Heart left ventricle (tissue), 13 donors: ENCODE measurements at regions not wholly inside any gene's neighbourhood (a gene's known extent, or its start where the extent isn't known, plus 50 kb on each side); places are given as distances from the start of the nearest gene placed in this dataset.

Experiments used
- CTCF ChIP-seq, 12 donors: fragments of 200-600 bp; sonication (generic) in 4 of 12; IDR thresholded peaks; one replicate each; pipeline versions ENCODE4 v1.5.0 to v1.8.0; 2018 to 2022; ENCODE audit warnings: antibody characterized with exemption in 12 of 12, mild to moderate bottlenecking in 5 of 12
- POLR2A ChIP-seq, 2 donors: fragments of 450-650 bp; IDR thresholded peaks; one replicate each; pipeline ENCODE4 v1.6.1; 2017; ENCODE audit warnings: antibody characterized with exemption in 2 of 2, mild to moderate bottlenecking in 2 of 2, moderate library complexity in 2 of 2
- donor health status: ischemic (EF 13 %, LVEDD 7.1; RV severe dilation, severe dysfunction).
- donor health status: DM: no; HTN: yes; CAD: no.
- donor health status: DM: no; HTN: no; CAD: no.
- donor health status: ischemic (EF 25% LVEDD 6.9; RV normal size, moderate dysfunction).
- donor health status: ischemic (EF 25% LVEDD 5.7; RV mildly dilated, moderate dysfunction).
- donor health status: ischemic (EF 35%, LVEDD 5.7; RV mildly dilated, moderate dysfunction).
- donor health status: nonischemic (EF 11% LVEDD 7.7; RV severe dilation, severe dysfunction).
- donor health status: DM: yes; HTN: yes; CAD: no.
- donor health status: PGD.
- donor health status: ischemic (EF 29% LVEDD 5.4; RV normal size, mild dysfunction).
- donor health status: nonischemic (EF 23%, LVEDD 6.1; RV moderate dilation, normal function).

GRCh38 chr16:76052725-76053124 lies 224.5 kb upstream of the CNTNAP4 start:
- TF ChIP-seq CTCF (IDR thresholded peaks at IDR 0.05) (no peak), POLR2A (IDR thresholded peaks at IDR 0.05) (no peak)
